Hepatocyte (in vitro differentiated cells): ENCODE measurements at regions not wholly inside any gene's neighbourhood (a gene's known extent, or its start where the extent isn't known, plus 50 kb on each side); places are given as distances from the start of the nearest gene placed in this dataset.
"Not testable (repeated sequence)": the region's sequence is repeated elsewhere in the genome, so short reads cannot be mapped to it uniquely, and the experiment has no call there.

Experiments
- CTCF ChIP-seq: fragments of 200-600 bp; sonication (generic); IDR thresholded peaks from 2 replicates; pipeline ENCODE4 v1.5.1; 2016; ENCODE audit warnings: antibody characterized with exemption, mild to moderate bottlenecking; ENCODE audit not compliant: poor library complexity
- EZH2 ChIP-seq: fragments of 200-600 bp; sonication (generic); IDR thresholded peaks from 2 replicates; pipeline ENCODE4 v1.6.1; 2016; ENCODE audit warnings: antibody characterized with exemption, mild to moderate bottlenecking, borderline replicate concordance

GRCh38 chr6:117798819-117799218 is 108.2 kb upstream of the SLC35F1 start:
- TF ChIP-seq EZH2, CTCF: not testable (repeated sequence)
